ENCODE measurements at regions not wholly inside any gene's neighbourhood (a gene's known extent, or its start where the extent isn't known, plus 50 kb on each side); places are given as distances from the start of the nearest gene placed in this dataset.
"Not testable (repeated sequence)": the region's sequence is repeated elsewhere in the genome, so short reads cannot be mapped to it uniquely, and the experiment has no call there.

DNA sequence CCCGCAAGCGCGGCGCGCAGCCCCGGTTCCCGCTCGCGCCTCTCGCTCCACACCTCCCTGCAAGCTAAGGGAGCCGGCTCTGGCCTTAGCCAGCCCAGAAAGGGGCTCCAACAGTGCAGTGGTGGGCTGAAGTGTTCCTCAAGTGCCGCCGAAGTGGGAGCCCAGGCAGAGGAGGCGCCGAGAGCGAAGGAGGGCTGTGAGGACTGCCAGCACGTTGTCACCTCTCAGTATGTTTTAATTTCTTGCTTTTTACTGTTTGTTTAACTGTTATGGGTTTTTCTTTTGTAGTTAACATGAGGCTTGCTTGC lies 1525.7 kb downstream of the SI start:
- TF ChIP-seq ZNF8 (CRISPR knock-in tag; IDR thresholded peaks at IDR 0.05) (no peak), ZFP30 (CRISPR knock-in tag; IDR thresholded peaks at IDR 0.05) (no peak), SNAI2 (CRISPR knock-in tag; IDR thresholded peaks at IDR 0.05) (no peak), RARB (CRISPR knock-in tag; IDR thresholded peaks at IDR 0.05) (no peak), ISL1 (CRISPR knock-in tag; IDR thresholded peaks at IDR 0.05) (no peak)
- TF ChIP-seq, protein P1, sequence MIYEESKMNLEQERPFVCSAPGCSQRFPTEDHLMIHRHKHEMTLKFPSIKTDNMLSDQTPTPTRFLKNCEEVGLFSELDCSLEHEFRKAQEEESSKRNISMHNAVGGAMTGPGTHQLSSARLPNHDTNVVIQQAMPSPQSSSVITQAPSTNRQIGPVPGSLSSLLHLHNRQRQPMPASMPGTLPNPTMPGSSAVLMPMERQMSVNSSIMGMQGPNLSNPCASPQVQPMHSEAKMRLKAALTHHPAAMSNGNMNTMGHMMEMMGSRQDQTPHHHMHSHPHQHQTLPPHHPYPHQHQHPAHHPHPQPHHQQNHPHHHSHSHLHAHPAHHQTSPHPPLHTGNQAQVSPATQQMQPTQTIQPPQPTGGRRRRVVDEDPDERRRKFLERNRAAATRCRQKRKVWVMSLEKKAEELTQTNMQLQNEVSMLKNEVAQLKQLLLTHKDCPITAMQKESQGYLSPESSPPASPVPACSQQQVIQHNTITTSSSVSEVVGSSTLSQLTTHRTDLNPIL (CRISPR knock-in tag; IDR thresholded peaks at IDR 0.05; ENCODE audit: low read depth): no peak
- ATAC-seq: no peak

DNA sequence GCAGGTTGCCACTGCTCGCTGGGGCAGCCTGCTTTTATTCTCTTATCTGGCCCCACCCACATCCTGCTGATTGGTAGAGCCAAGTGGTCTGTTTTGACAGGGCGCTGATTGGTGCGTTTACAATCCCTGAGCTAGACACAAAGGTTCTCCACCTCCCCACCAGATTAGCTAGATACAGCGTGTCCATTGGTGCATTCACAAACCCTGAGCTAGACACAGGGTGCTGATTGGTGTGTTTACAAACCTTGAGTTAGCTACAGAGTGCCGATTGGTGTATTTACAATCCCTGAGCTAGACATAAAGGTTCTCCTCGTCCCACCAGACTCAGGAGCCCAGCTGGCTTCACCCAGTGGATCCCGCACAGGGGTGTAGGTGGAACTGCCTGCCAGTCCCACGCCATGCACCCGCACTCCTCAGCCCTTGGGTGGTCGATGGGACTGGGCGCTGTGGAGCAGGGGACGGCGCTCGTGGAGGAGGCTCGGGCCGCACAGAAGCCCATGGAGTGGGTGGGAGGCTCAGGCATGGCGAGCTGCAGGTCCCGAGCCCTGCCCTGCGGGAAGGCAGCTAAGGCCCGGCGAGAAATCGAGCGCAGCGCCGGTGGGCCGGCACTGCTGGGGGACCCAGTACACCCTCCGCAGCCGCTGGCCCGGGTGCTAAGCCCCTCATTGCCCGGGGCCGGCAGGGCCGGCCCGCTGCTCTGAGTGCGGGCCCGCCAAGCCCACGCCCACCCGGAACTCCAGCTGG lies 1526.2 kb downstream of the SI start:
- not testable (repeated sequence) for ATAC-seq

- no peak for ATAC-seq
- TF ChIP-seq TCF4 (CRISPR knock-in tag; IDR thresholded peaks at IDR 0.05; ENCODE audit: borderline replicate concordance): peak; percentile 66; the same call in 1 of the 2 replicates
- TF ChIP-seq SNAI2 (CRISPR knock-in tag; IDR thresholded peaks at IDR 0.05): no peak
- TF ChIP-seq OSR1 (CRISPR knock-in tag; IDR thresholded peaks at IDR 0.05): no peak
Observed at GRCh38 chr3:163548015-163548414, 1530.3 kb downstream of the SI start.

DNA sequence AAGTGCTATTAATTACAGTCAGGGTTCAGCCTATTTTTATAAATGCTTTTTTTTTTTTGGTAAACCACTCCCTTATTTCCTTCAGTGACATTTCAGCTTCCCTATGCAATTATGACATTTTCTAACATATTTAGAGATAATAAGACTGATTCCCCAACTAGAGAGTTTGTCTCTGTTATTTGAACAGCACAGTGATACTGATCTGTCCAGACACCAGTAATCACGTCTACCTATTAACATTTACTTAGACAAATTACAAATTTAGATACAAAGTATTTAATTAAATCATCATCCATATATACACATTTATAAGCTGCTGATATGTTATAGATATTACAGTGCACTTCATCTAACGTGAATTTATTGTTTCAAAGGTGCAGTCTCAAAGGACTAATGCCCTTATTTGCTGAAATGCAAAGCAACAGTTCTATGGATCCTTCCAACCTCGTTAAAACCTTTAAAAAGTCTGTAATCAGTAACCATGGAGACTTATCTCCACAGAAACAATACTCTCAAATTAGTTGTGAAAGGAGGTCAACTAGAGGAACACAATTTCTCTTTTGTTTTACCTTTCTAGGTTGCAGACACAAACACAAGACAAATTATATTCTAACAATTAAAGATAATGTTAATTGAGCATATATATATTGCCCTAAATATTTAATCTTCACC lies 1531.1 kb downstream of the SI start:
- no peak for ATAC-seq
- TF ChIP-seq SNAI2 (CRISPR knock-in tag; IDR thresholded peaks at IDR 0.05) (no peak), TSHZ2 (CRISPR knock-in tag; IDR thresholded peaks at IDR 0.05) (0 out of 2 replicates have a peak, but pooled peaks have one; percentile 38), TCF4 (CRISPR knock-in tag; IDR thresholded peaks at IDR 0.05; ENCODE audit: borderline replicate concordance) (peak; percentile 78; the same call in 1 of the 2 replicates)

DNA sequence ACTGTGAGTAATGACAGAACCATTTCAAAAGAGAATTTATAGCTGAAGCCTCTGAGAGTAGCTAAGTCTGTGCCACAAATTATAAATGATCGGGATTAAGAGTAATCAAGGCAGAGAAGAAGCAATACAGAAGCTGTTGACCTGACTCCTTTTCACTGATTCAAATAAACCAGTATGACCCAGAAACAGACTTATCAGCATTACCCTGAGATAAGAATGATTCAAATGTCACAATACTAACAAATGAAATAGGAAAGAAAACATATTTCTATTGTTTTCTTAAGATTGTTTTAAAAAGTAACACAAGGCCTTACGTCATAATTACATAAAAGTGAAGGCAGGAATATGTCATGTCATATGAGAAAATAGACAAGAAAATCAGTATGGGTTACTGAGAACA lies 1534.6 kb downstream of the SI start:
- ATAC-seq: no peak
- TF ChIP-seq, protein P2, sequence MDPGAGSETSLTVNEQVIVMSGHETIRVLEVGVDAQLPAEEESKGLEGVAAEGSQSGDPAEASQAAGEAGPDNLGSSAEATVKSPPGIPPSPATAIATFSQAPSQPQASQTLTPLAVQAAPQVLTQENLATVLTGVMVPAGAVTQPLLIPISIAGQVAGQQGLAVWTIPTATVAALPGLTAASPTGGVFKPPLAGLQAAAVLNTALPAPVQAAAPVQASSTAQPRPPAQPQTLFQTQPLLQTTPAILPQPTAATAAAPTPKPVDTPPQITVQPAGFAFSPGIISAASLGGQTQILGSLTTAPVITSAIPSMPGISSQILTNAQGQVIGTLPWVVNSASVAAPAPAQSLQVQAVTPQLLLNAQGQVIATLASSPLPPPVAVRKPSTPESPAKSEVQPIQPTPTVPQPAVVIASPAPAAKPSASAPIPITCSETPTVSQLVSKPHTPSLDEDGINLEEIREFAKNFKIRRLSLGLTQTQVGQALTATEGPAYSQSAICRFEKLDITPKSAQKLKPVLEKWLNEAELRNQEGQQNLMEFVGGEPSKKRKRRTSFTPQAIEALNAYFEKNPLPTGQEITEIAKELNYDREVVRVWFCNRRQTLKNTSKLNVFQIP (CRISPR knock-in tag; IDR thresholded peaks at IDR 0.05; ENCODE audit: borderline replicate concordance, low read depth): no peak
- TF ChIP-seq, protein P1 (CRISPR knock-in tag; IDR thresholded peaks at IDR 0.05; ENCODE audit: low read depth): peak; percentile 56; the same call in 1 of the 2 replicates
- TF ChIP-seq, protein P3, sequence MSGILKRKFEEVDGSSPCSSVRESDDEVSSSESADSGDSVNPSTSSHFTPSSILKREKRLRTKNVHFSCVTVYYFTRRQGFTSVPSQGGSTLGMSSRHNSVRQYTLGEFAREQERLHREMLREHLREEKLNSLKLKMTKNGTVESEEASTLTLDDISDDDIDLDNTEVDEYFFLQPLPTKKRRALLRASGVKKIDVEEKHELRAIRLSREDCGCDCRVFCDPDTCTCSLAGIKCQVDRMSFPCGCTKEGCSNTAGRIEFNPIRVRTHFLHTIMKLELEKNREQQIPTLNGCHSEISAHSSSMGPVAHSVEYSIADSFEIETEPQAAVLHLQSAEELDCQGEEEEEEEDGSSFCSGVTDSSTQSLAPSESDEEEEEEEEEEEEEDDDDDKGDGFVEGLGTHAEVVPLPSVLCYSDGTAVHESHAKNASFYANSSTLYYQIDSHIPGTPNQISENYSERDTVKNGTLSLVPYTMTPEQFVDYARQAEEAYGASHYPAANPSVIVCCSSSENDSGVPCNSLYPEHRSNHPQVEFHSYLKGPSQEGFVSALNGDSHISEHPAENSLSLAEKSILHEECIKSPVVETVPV (CRISPR knock-in tag; IDR thresholded peaks at IDR 0.05): no peak
- TF ChIP-seq ISL1 (CRISPR knock-in tag; IDR thresholded peaks at IDR 0.05): peak; percentile 83

DNA sequence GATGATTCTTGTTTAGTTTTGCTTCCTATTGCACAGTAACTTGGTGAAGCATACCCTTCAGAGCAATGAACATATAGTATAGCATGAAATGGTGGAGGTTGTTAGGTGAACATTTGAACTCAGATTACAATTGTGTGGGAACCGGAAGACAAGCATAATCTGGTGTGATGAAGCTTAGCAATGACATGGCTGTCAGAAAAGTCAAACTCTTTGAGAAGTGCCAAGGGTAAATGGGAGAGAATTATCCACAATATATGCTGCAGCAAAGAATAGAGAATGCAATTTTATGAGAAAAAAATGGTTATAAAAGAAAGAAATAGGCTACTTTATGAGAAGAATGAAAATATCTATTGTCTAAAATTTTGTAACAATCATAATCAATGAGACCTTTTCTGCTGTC lies 1536.7 kb downstream of the SI start:
- ATAC-seq: no peak
- TF ChIP-seq ZC3H10 (CRISPR knock-in tag; IDR thresholded peaks at IDR 0.05) (no peak), ZNF8 (CRISPR knock-in tag; IDR thresholded peaks at IDR 0.05) (no peak), ZNF565 (CRISPR knock-in tag; conservative IDR thresholded peaks at IDR 0.05; ENCODE audit: low read depth) (no peak), PPARA (CRISPR knock-in tag; IDR thresholded peaks at IDR 0.05; ENCODE audit: borderline replicate concordance) (no peak), TOX (CRISPR knock-in tag; IDR thresholded peaks at IDR 0.05; ENCODE audit: borderline replicate concordance) (no peak), RARB (CRISPR knock-in tag; IDR thresholded peaks at IDR 0.05) (no peak)
- TF ChIP-seq, protein P1 (CRISPR knock-in tag; IDR thresholded peaks at IDR 0.05; ENCODE audit: low read depth): no peak
- TF ChIP-seq, protein P3 (CRISPR knock-in tag; IDR thresholded peaks at IDR 0.05): no peak
